ENCODE measurements at regions not wholly inside any gene's neighbourhood (a gene's known extent, or its start where the extent isn't known, plus 50 kb on each side); places are given as distances from the start of the nearest gene placed in this dataset.

DNA sequence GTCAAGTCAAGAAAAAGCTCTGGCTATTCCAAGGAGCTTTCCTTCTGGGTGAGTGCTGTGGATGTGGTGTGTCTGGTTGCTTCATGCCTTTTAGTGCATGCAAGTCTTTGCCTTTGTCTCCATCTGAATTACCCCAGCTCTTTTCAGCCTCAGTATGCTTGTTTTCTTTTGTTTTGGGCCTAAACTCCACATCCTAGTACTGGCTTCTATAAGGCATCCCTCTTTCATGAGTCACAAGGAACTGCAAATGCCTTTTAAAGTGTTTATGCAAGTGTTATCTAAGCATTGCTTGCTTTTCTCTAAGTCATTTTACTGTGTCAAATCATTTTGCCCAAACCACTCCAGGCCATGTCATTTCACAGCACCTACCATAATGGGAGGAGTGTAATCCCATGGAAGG is 132.1 kb downstream of the PLCE1 start:
- Histone ChIP-seq H3K79me2 (ENCODE audit: insufficient read depth, low read length) (no peaks in the 10 kb centered on the region), H2AFZ (ENCODE audit: low read length) (no peak overlapping the region), H3K36me3 (ENCODE audit: insufficient read depth, low read length) (no peaks in the 10 kb centered on the region), H3K9me3 (ENCODE audit: low read depth, low read length) (no peaks in the 10 kb centered on the region), H4K20me1 (ENCODE audit: insufficient read depth, low read length) (no peaks in the 10 kb centered on the region), H3K4me1 (ENCODE audit: insufficient read depth, low read length) (peaks cover 59% of the 10 kb centered on the region), H3K4me3 (ENCODE audit: insufficient read depth, low read length) (no peak overlapping the region), H3K27ac (ENCODE audit: low read depth, low read length) (peak overlapping the region; percentile 49), H3K4me2 (ENCODE audit: insufficient read depth, low read length) (peak overlapping the region; percentile 18), H3K27me3 (ENCODE audit: insufficient read depth, low read length) (no peaks in the 10 kb centered on the region)
- peak; percentile 18 for DNase-seq (ENCODE audit: insufficient read length, low spot score, missing footprints)
- TF ChIP-seq CTCF (IDR thresholded peaks at IDR 0.05; ENCODE audit: extremely low read depth, low read depth, low read length): no peak

DNA sequence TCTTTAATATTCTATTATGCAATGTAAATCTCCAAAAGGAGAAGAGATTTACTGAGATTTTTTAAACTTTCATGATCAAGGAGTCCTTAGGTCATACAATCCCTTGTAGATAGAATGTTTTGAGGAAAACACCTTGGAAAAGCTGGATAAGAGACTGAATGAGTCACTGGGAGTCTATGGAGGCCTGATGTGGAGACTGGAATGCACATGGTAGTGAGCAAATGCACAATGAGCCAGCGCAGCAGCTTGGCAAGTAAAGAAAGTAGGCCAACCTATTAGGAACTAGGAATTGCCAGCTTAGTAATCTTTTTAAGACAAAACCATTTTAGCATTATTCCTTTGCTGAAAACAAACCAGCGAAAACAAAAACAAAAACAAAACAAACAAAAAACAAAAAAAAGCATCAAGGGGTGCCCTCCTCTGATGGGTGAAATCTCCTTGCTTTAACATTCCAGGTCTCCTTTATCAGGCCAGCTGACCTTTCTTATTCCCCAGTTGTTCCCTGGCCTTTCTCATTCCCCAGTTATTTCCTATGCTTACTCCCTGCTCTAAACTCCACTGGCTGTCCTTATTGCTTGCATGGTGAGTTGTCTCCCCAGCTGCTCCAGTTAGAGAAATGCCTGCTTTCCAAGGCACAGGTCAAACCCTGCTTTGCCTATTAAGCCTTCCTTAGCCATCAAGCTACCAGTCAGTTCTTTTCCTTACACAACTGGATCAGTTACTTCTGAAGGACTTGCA is 135.8 kb downstream of the PLCE1 start:
- Histone ChIP-seq H3K4me2 (ENCODE audit: insufficient read depth, low read length) (peak overlapping the region; percentile 2), H2AFZ (ENCODE audit: low read length) (no peak overlapping the region), H3K4me1 (ENCODE audit: insufficient read depth, low read length) (peaks cover 41% of the 10 kb centered on the region), H3K27ac (ENCODE audit: low read depth, low read length) (peak overlapping the region; percentile 60), H4K20me1 (ENCODE audit: insufficient read depth, low read length) (no peaks in the 10 kb centered on the region), H3K4me3 (ENCODE audit: insufficient read depth, low read length) (no peak overlapping the region), H3K79me2 (ENCODE audit: insufficient read depth, low read length) (no peaks in the 10 kb centered on the region), H3K9me3 (ENCODE audit: low read depth, low read length) (no peaks in the 10 kb centered on the region), H3K36me3 (ENCODE audit: insufficient read depth, low read length) (no peaks in the 10 kb centered on the region), H3K27me3 (ENCODE audit: insufficient read depth, low read length) (no peaks in the 10 kb centered on the region)
- TF ChIP-seq CTCF (IDR thresholded peaks at IDR 0.05; ENCODE audit: extremely low read depth, low read depth, low read length): no peak
- DNase-seq (ENCODE audit: insufficient read length, low spot score, missing footprints): peak; percentile 90

- Histone ChIP-seq H3K27ac (ENCODE audit: low read depth, low read length) (no peak overlapping the region), H4K20me1 (ENCODE audit: insufficient read depth, low read length) (no peaks in the 10 kb centered on the region), H2AFZ (ENCODE audit: low read length) (no peak overlapping the region), H3K36me3 (ENCODE audit: insufficient read depth, low read length) (no peaks in the 10 kb centered on the region), H3K79me2 (ENCODE audit: insufficient read depth, low read length) (no peaks in the 10 kb centered on the region), H3K27me3 (ENCODE audit: insufficient read depth, low read length) (no peaks in the 10 kb centered on the region), H3K9me3 (ENCODE audit: low read depth, low read length) (no peaks in the 10 kb centered on the region), H3K4me3 (ENCODE audit: insufficient read depth, low read length) (no peak overlapping the region), H3K4me2 (ENCODE audit: insufficient read depth, low read length) (no peak overlapping the region), H3K4me1 (ENCODE audit: insufficient read depth, low read length) (peaks cover 23% of the 10 kb centered on the region)
- TF ChIP-seq CTCF (IDR thresholded peaks at IDR 0.05; ENCODE audit: extremely low read depth, low read depth, low read length): no peak
- DNase-seq (ENCODE audit: insufficient read length, low spot score, missing footprints): no peak
Measured at GRCh38 chr10:94131885-94132284, 138.2 kb downstream of the PLCE1 start.

DNA sequence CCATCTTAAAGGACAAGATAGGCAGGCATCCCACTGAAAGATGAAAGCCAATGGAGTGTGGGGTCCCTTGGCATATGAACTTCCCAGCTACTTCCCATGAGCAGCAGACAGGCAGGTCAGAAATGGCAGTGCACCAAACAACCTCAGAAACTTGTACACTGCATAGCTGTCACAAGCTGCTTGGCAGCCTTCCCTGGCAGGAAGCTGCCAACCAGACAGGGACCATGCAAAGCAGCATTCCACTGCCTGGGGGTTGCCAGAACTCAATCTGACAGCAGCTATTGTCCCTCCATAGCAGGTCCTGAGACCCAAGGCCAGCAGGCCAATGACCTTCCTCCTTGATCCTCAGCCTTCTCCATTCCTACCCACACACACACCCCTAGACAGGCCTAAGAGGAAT is 139.5 kb downstream of the PLCE1 start:
- Histone ChIP-seq H3K4me3 (ENCODE audit: insufficient read depth, low read length) (no peak overlapping the region), H3K27me3 (ENCODE audit: insufficient read depth, low read length) (no peaks in the 10 kb centered on the region), H4K20me1 (ENCODE audit: insufficient read depth, low read length) (no peaks in the 10 kb centered on the region), H3K4me1 (ENCODE audit: insufficient read depth, low read length) (peaks cover 28% of the 10 kb centered on the region), H2AFZ (ENCODE audit: low read length) (no peak overlapping the region), H3K79me2 (ENCODE audit: insufficient read depth, low read length) (no peaks in the 10 kb centered on the region), H3K36me3 (ENCODE audit: insufficient read depth, low read length) (no peaks in the 10 kb centered on the region), H3K4me2 (ENCODE audit: insufficient read depth, low read length) (no peak overlapping the region), H3K27ac (ENCODE audit: low read depth, low read length) (no peak overlapping the region), H3K9me3 (ENCODE audit: low read depth, low read length) (no peaks in the 10 kb centered on the region)
- TF ChIP-seq CTCF (IDR thresholded peaks at IDR 0.05; ENCODE audit: extremely low read depth, low read depth, low read length): no peak
- DNase-seq (ENCODE audit: insufficient read length, low spot score, missing footprints): no peak
